ENCODE measurements at regions not wholly inside any gene's neighbourhood (a gene's known extent, or its start where the extent isn't known, plus 50 kb on each side); places are given as distances from the start of the nearest gene placed in this dataset.

- DNase-seq (ENCODE audit: low spot score) = no peak
- in situ Hi-C loops (cut with HindIII; ENCODE audit: low sequenced_read_pairs) = no loop called here
These were observed 65.1 kb downstream of the SLC4A3 start for GRCh38 chr2:219692521-219692920.

DNA sequence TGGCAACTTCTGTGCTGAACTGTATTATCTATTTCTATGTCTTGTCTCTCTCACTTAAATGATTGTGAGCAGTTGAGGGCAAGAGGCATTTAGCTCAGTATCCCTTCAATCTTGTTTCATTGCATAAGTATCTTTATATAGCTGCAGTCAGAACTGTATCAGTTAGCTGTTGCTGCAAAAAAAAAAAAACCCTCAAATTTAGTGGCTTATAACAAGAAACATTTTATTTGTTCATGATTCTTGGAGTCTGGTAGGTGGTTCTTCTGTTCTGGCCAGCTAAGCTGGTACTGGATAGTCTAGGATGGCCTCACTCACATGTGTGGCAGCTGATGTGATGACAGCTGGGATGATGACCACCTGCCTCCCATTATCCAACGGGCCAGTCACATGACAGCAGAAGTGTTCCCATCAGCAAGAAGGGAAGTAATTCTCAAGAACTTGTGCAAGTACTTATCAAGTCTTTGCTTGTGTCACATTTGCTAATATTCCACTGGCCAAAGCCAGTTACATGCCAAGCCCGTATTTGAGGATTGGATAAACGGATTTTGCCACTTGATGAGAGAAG lies 67.8 kb downstream of the SLC4A3 start:
- DNase-seq (ENCODE audit: low spot score) = no peak
- in situ Hi-C loops (cut with HindIII; ENCODE audit: low sequenced_read_pairs) = no loop called here

- no peak for DNase-seq (ENCODE audit: low spot score)
- in situ Hi-C loops (cut with HindIII; ENCODE audit: low sequenced_read_pairs) = no loop called here
These were observed 70.6 kb downstream of the SLC4A3 start for GRCh38 chr2:219697811-219698747.

DNA sequence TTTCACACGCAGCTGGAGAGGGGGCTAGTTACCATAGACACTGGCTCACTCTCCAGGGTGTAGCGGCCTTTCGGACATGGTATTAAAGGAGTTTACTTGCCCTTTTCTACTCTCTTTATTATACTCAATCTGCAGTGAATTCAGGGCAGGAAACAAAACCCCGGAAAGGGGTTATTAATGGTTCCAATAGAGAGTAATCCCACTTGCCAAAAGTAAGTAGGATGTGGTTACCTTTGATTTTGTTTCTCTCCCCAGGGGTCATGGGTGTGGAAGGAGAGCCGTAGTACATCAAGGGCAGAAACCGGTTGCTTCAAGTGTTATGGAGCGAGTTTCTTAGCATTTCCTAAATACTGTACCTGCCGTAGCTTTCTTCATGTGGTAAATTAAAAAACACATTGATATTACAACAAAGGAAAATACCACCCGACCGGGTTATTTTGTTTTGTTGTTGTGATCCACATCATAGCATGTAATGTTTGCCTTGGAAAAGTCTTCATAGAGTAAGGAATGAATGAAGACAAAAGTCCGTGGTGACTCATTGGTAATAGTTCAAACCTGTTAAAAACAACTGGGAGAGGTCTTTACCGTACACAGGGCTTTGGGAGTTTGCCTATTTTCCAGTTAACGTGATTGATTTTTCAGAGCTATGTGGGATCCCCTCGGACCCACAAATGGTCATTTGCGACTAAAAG lies 71.5 kb downstream of the SLC4A3 start:
- DNase-seq (ENCODE audit: low spot score) = no peak
- in situ Hi-C loops (cut with HindIII; ENCODE audit: low sequenced_read_pairs) = no loop called here

- DNase-seq (ENCODE audit: low spot score) = no peak
- in situ Hi-C loops (cut with HindIII; ENCODE audit: low sequenced_read_pairs) = no loop called here
These were observed 72.0 kb downstream of the SLC4A3 start for GRCh38 chr2:219699440-219699821.

GRCh38 chr2:219701847-219702634 lies 74.6 kb downstream of the SLC4A3 start:
- in situ Hi-C loops (cut with HindIII; ENCODE audit: low sequenced_read_pairs) = no loop called here
- DNase-seq (ENCODE audit: low spot score) = no peak

DNA sequence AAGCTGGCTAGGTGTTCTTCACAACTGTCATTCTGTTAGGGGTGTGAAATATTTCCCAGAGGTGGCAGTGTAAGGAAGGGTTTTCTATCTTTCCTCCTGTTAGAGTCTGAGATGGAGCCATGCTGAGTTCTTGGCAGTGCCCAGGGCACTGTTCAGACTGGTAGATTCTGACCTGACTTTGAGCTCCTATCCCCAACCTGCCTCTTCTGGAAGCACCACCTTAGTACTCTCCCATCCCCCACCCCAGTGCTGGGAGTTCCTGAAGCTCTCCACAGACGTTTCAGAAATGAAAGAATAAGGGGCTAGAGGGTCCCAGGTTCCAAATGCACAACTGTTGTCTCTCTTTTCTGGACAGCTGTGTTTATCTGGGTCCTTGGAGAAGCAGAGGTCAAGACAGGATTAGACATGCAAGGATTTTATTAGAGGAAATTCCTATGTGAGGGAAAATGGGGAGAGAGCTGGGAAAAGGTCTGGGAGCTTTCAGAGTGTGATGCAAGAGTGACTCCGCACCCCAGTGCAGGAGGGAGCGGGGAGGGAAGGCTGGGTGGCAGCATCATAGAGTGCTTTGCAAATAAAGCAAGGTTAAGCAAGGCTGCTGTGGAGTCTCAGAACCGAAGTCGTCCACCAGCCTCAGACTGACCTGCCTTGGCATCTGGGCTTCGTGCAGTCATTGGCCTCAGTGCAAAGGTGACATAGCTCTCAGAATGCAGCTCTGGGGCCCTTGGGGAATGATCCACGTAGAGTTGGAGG lies 75.5 kb downstream of the SLC4A3 start:
- in situ Hi-C loops (cut with HindIII; ENCODE audit: low sequenced_read_pairs) = no loop called here
- DNase-seq (ENCODE audit: low spot score) = no peak

GRCh38 chr2:219704878-219705277 lies 77.4 kb downstream of the SLC4A3 start:
- no peak for DNase-seq (ENCODE audit: low spot score)
- in situ Hi-C loops (cut with HindIII; ENCODE audit: low sequenced_read_pairs) = no loop called here

- DNase-seq (ENCODE audit: low spot score) = no peak
- in situ Hi-C loops (cut with HindIII; ENCODE audit: low sequenced_read_pairs) = no loop called here
These were observed 79.4 kb downstream of the SLC4A3 start for GRCh38 chr2:219706823-219707281.

GRCh38 chr2:219707496-219708285 lies 80.3 kb downstream of the SLC4A3 start:
- no peak for DNase-seq (ENCODE audit: low spot score)
- in situ Hi-C loops (cut with HindIII; ENCODE audit: low sequenced_read_pairs) = no loop called here

DNA sequence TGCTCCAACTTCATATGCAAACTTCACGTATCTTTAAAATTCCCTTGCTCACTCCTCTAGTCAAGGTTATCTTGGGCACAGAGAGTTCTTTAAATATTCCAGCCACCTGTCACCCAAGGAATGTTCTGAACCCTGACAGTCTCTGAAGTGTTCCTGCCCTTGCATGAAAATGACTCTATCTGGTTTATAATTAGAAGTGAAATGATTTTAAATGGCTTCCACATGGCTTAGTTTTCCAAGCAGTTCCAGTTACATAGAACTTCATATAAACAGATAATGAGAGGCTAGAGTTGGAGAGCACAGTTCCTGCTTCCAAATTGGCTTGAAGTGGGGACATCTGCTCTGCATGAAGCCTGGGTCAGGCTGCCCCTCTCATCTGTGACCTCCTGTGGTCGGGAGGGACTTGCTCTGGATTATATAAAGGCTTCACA lies 81.9 kb downstream of the SLC4A3 start:
- in situ Hi-C loops (cut with HindIII; ENCODE audit: low sequenced_read_pairs) = no loop called here

GRCh38 chr2:219713110-219713509 lies 85.7 kb downstream of the SLC4A3 start:
- in situ Hi-C loops (cut with HindIII; ENCODE audit: low sequenced_read_pairs) = no loop called here
- peak; percentile 10 for DNase-seq (ENCODE audit: low spot score)

More for the DNA sequence above, 81.9 kb downstream of the SLC4A3 start:
- no peak for DNase-seq (ENCODE audit: low spot score)

DNA sequence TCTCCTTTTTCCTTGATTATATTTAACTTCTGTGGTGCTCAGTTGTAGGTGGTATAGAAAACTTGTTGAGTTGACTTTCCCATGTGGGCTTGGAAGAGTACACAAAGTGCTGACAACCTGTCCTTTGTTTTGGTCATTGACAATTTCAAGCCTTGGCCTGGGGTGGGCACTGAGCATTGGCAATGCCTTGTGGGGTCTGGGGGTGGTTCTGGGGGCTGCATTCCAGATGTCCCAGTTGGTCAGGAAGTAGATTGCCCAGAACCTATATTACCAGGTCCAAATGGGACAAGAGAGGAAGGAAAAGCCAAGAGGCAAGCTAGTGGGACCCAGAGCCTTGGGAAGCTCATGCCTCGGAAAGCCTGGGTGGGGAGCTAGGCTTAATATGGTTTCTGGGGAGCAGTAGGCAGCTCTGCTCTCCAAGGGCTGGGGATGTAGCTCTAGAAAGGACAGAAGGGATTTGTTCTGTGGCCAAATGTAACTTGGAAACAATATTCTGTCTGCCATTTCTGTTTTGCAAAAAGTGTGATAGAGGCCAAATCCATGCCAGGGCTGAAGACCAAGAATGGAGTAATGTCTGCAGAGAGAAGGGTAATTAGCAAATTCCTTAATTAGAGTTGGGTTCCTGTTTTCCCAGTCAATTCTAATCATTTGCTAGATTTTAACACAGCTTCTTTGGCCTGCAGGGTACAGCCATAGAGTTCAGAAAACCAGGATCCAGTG lies 87.4 kb downstream of the SLC4A3 start:
- in situ Hi-C loops (cut with HindIII; ENCODE audit: low sequenced_read_pairs) = no loop called here

GRCh38 chr2:219718066-219718465 lies 90.6 kb downstream of the SLC4A3 start:
- in situ Hi-C loops (cut with HindIII; ENCODE audit: low sequenced_read_pairs) = no loop called here
- DNase-seq (ENCODE audit: low spot score) = no peak

More for the DNA sequence above, 87.4 kb downstream of the SLC4A3 start:
- DNase-seq (ENCODE audit: low spot score) = no peak

- no peak for DNase-seq (ENCODE audit: low spot score)
- in situ Hi-C loops (cut with HindIII; ENCODE audit: low sequenced_read_pairs) = no loop called here
These were observed 92.1 kb downstream of the SLC4A3 start for GRCh38 chr2:219719521-219719920.

GRCh38 chr2:219720956-219721355 lies 93.5 kb downstream of the SLC4A3 start:
- no peak for DNase-seq (ENCODE audit: low spot score)
- in situ Hi-C loops (cut with HindIII; ENCODE audit: low sequenced_read_pairs) = no loop called here

DNA sequence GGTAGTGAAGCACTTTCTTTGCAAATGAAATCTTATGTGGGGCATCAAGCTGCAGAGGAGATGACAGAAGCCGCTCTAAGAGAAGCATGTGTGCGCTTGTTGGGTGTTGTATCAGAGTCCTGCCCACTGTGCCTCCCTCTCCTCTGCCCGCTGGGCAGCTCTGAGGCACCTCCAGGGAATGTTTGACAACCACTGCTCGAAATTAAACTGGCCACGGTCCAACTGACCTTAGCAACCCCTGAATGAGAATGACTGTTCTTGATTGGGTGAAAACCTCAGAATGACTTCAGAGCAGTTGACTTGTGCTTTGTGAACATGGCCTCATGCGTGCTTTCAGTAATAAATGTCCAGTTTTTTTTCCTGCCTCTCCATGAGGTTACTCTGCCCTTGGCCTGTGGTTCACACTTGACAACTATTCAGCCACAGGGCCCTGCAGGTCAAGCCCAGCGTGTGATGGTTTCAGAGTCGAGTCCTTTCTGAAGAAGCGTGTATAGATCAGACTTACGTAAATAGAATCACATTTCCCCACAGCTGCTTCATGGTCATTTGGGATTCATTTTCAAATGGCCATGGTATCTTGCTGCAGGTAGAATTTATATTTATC lies 94.9 kb downstream of the SLC4A3 start:
- in situ Hi-C loops (cut with HindIII; ENCODE audit: low sequenced_read_pairs) = no loop called here

More for the DNA sequence above, 94.9 kb downstream of the SLC4A3 start:
- no peak for DNase-seq (ENCODE audit: low spot score)

Data from G401 (cell line).